ENCODE measurements at regions not wholly inside any gene's neighbourhood (a gene's known extent, or its start where the extent isn't known, plus 50 kb on each side); places are given as distances from the start of the nearest gene placed in this dataset.

GRCh38 chr10:120761951-120762350, 89.2 kb upstream of the WDR11 start:
- Mint-ChIP-seq H3K4me1 (ENCODE audit: low read depth) (peaks cover under 1% of the 10 kb centered on the region), H3K9me3 (ENCODE audit: low read depth) (no peaks in the 10 kb centered on the region), H3K36me3 (ENCODE audit: insufficient read depth) (no peaks in the 10 kb centered on the region), H3K27ac (no peak overlapping the region), H3K27me3 (peaks cover 8% of the 10 kb centered on the region), H3K4me3 (ENCODE audit: low read depth) (no peak overlapping the region)
- TF ChIP-seq CTCF (IDR thresholded peaks at IDR 0.05; ENCODE audit: unreplicated experiment) = no peak
- DNase-seq (ENCODE audit: low spot score, unreplicated experiment) = no peak

- no peaks in the 10 kb centered on the region for H3K36me3 Mint-ChIP-seq (ENCODE audit: insufficient read depth)
- TF ChIP-seq CTCF (IDR thresholded peaks at IDR 0.05; ENCODE audit: unreplicated experiment) = no peak
Measured at GRCh38 chr10:120765226-120765803, 85.8 kb upstream of the WDR11 start.

GRCh38 chr10:120768227-120768626, 82.9 kb upstream of the WDR11 start:
- H3K9me3 Mint-ChIP-seq (ENCODE audit: low read depth) = no peaks in the 10 kb centered on the region
- no peak overlapping the region for H3K4me3 Mint-ChIP-seq (ENCODE audit: low read depth)
- no peak overlapping the region for H3K27ac Mint-ChIP-seq
- TF ChIP-seq CTCF (IDR thresholded peaks at IDR 0.05; ENCODE audit: unreplicated experiment) = no peak
- DNase-seq (ENCODE audit: low spot score, unreplicated experiment) = no peak
- H3K27me3 Mint-ChIP-seq = peaks cover 4% of the 10 kb centered on the region
- no peaks in the 10 kb centered on the region for H3K36me3 Mint-ChIP-seq (ENCODE audit: insufficient read depth)
- H3K4me1 Mint-ChIP-seq (ENCODE audit: low read depth) = no peaks in the 10 kb centered on the region

More at GRCh38 chr10:120765226-120765803, 85.8 kb upstream of the WDR11 start:
- DNase-seq (ENCODE audit: low spot score, unreplicated experiment) = no peak
- Mint-ChIP-seq H3K27me3 (no peaks in the 10 kb centered on the region), H3K9me3 (ENCODE audit: low read depth) (no peaks in the 10 kb centered on the region), H3K4me3 (ENCODE audit: low read depth) (no peak overlapping the region), H3K4me1 (ENCODE audit: low read depth) (no peaks in the 10 kb centered on the region), H3K27ac (no peak overlapping the region)

GRCh38 chr10:120770496-120770895, 80.7 kb upstream of the WDR11 start:
- H3K27ac Mint-ChIP-seq = no peak overlapping the region
- no peak overlapping the region for H3K4me3 Mint-ChIP-seq (ENCODE audit: low read depth)
- peaks cover 7% of the 10 kb centered on the region for H3K27me3 Mint-ChIP-seq
- DNase-seq (ENCODE audit: low spot score, unreplicated experiment) = no peak
- H3K9me3 Mint-ChIP-seq (ENCODE audit: low read depth) = no peaks in the 10 kb centered on the region
- H3K36me3 Mint-ChIP-seq (ENCODE audit: insufficient read depth) = no peaks in the 10 kb centered on the region
- no peak for TF ChIP-seq CTCF (IDR thresholded peaks at IDR 0.05; ENCODE audit: unreplicated experiment)
- no peaks in the 10 kb centered on the region for H3K4me1 Mint-ChIP-seq (ENCODE audit: low read depth)

- DNase-seq (ENCODE audit: low spot score, unreplicated experiment) = no peak
- Mint-ChIP-seq H3K27ac (no peak overlapping the region), H3K4me3 (ENCODE audit: low read depth) (no peak overlapping the region), H3K9me3 (ENCODE audit: low read depth) (no peaks in the 10 kb centered on the region), H3K36me3 (ENCODE audit: insufficient read depth) (no peaks in the 10 kb centered on the region), H3K27me3 (peaks cover 7% of the 10 kb centered on the region), H3K4me1 (ENCODE audit: low read depth) (no peaks in the 10 kb centered on the region)
- TF ChIP-seq CTCF (IDR thresholded peaks at IDR 0.05; ENCODE audit: unreplicated experiment) = no peak
Measured at GRCh38 chr10:120776442-120776841, 74.7 kb upstream of the WDR11 start.

Data from progenitor cell of endocrine pancreas (in vitro differentiated cells).